RWPE1 (cell line): ENCODE measurements at regions not wholly inside any gene's neighbourhood (a gene's known extent, or its start where the extent isn't known, plus 50 kb on each side); places are given as distances from the start of the nearest gene placed in this dataset.

Experiments
- CTCF ChIA-PET: fragments of 350-600 bp; sonication (Branson Sonifier 250); formaldehyde crosslinking; extraction: SDS; loops from one replicate; lab custom pipeline; 2021; lab: Yijun Ruan, JAX
- POLR2A ChIA-PET: fragments of 400-600 bp; formaldehyde crosslinking; extraction: SDS; loops from one replicate; lab custom pipeline; 2020; ENCODE audit warnings: antibody characterized with exemption; ENCODE audit not compliant: low non-redundant PET; lab: Yijun Ruan, JAX
- DNase-seq: peaks from one replicate; pipeline ENCODE4 v3.0.0; 2012; ENCODE audit warnings: low spot score
- H3K27ac ChIP-seq: fragments of 450-650 bp; 2 replicates; pipeline ENCODE4 v1.5.1; 2017
- TF ChIP-seq, protein P1 (sequence below): fragments of 450-650 bp; conservative IDR thresholded peaks from 2 replicates; pipeline ENCODE4 v1.5.1; 2017; ENCODE audit warnings: low read depth, mild to moderate bottlenecking

DNA sequence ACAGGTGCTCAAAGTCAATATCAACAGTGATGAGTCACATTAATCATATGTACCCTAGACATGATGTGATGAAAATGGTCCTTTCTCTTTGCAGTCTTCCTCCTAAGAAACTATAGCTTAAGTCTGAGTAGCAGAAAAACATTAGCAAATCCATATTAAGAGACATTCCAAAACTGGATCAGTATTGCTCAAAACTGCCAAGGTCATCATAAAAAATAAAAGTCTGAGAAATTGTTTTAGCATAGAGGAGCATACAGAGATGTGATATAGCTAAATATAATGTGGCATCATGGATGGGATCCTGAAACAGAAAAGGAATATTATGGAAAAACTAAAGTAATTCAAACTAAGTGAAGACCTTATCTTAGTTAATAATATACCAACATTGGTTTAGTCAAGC lies 1316.1 kb downstream of the SUCLG1 start:
- no peak overlapping the region for H3K27ac ChIP-seq
- ChIA-PET POLR2A (no interaction called here), CTCF (no interaction called here)
- DNase-seq = no peak
- TF ChIP-seq, protein P1, sequence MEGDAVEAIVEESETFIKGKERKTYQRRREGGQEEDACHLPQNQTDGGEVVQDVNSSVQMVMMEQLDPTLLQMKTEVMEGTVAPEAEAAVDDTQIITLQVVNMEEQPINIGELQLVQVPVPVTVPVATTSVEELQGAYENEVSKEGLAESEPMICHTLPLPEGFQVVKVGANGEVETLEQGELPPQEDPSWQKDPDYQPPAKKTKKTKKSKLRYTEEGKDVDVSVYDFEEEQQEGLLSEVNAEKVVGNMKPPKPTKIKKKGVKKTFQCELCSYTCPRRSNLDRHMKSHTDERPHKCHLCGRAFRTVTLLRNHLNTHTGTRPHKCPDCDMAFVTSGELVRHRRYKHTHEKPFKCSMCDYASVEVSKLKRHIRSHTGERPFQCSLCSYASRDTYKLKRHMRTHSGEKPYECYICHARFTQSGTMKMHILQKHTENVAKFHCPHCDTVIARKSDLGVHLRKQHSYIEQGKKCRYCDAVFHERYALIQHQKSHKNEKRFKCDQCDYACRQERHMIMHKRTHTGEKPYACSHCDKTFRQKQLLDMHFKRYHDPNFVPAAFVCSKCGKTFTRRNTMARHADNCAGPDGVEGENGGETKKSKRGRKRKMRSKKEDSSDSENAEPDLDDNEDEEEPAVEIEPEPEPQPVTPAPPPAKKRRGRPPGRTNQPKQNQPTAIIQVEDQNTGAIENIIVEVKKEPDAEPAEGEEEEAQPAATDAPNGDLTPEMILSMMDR = no peak

DNA sequence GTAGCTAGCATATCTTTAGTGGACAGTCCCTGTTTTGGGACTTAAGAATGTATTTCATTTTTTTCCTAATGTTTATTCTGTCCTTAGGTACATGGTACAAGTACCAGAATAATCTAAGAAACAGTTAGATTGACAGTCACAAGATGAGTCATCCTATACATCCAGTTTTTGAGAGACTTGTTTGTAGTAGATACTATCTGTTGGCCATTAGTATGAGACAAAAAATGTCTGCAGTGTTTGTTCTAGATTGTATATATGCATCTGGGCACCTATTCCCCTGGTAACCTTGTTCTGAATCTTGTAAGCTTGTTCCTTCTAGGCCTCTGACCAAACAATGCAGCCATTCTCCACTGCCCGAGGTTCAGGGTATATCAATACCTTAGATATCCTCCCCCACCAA lies 1343.5 kb downstream of the SUCLG1 start:
- TF ChIP-seq, protein P1 = no peak

DNA sequence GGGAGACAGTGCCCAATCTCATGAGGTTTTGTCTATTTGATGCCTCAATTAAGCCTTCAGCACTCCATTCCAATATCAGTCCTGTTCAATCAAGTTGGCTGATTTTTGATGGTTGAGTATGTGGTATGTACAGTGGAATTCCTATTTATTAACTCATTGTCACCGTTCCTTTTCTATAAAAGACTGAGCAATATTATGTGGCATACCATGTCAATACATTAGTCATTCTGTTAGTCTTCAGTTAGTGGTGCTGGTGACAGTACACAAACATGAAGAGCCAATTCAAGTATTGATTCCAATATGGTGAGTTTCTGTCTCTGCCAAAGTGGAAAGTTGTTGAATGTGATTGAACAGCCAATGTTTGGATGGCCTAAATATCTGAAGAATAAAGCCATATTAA lies 1343.9 kb downstream of the SUCLG1 start:
- no peak overlapping the region for H3K27ac ChIP-seq

More for the DNA sequence above, 1343.5 kb downstream of the SUCLG1 start:
- no peak for DNase-seq
- H3K27ac ChIP-seq = no peak overlapping the region
- POLR2A ChIA-PET = no interaction called here
- CTCF ChIA-PET = no interaction called here

DNA sequence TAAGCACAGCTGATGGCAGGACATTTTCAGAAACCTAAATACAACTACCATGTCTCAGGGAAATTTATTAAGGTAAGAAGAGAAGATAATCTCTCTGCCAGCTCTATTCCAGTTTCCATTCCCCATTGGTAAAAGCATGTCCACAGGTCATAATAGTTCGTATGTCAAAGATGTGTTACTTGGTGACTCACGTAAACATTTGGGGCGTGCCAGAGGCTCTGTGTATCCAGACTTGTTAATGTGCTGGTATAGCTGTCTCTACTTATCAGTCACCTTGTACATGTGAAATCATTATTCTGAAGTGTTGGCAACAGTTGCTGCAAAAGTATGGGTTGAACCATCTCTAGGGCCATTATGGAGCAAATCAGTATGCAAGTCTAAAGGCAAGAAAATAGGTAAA lies 1345.1 kb downstream of the SUCLG1 start:
- ChIA-PET POLR2A (no interaction called here), CTCF (no interaction called here)
- no peak for DNase-seq
- TF ChIP-seq, protein P1 = no peak
- no peak overlapping the region for H3K27ac ChIP-seq

More for the DNA sequence above, 1343.9 kb downstream of the SUCLG1 start:
- TF ChIP-seq, protein P1 = no peak
- DNase-seq = no peak
- ChIA-PET CTCF (no interaction called here), POLR2A (no interaction called here)

DNA sequence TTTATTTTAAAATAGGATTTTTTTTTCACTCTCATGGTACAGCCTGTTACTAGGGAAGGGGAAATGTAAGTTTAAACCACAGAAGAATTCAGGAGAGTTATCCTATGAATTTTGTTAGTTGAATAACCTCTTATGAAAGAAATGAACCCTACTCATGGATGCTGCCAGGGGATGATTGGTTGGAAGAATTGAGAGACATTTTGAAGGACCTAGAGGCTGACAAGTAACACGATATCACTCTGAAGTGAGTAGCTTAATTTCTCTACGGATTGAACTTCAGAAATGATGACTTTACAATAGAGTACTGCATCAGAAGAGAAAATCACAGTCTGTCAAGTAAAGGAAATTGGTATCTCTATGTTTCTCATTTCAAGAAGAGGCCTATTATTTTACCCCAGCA lies 1346.2 kb downstream of the SUCLG1 start:
- no peak for DNase-seq
- TF ChIP-seq, protein P1 = no peak
- POLR2A ChIA-PET = no interaction called here

DNA sequence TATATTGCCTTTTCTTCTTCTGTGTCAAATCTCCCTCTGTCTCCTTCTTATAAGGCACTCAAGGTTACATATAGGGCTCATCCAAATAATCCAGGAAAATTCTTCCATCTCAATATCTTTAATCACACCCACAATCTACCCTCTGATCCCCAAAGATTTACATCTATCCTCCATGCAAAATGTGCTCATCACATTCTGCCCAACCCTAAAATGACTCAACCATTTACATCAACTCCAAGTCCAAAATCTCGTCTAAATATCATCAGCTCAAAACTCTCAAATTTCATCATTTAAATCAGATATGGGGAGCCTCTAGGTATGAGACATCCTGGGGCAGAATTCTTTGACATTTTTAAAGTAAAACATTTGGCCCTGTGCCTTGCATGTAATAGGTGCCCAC lies 1349.8 kb downstream of the SUCLG1 start:
- CTCF ChIA-PET = interaction anchor here (0.5 to 0.6 kb wide), 2 partner anchors 24 to 101 kb away, joined by 3 to 5 read pairs; no protein-coding TSS in a partner anchor
- no peak for DNase-seq
- no peak overlapping the region for H3K27ac ChIP-seq
- POLR2A ChIA-PET = no interaction called here
- TF ChIP-seq, protein P1 = no peak

More for the DNA sequence above, 1346.2 kb downstream of the SUCLG1 start:
- CTCF ChIA-PET = no interaction called here
- no peak overlapping the region for H3K27ac ChIP-seq
